ENCODE measurements at regions not wholly inside any gene's neighbourhood (a gene's known extent, or its start where the extent isn't known, plus 50 kb on each side); places are given as distances from the start of the nearest gene placed in this dataset.

DNA sequence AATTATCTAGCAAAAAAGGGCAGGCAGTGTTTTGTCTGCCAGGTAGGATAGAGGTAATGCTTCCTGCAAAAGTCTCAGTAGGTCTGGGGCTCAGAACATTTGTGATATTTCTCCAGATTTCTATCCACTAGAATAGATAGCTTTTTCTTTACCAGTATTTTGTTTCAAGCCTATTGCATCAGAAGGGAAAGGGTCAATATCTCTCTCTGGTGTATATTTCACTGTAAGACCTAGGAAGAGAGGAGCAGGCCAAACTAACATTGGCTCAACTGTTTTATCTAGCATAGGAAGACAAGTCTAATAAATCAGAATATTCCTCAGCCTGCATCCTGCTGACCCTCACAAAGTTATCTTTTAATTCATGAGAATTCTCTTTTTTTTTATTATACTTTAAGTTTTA lies 106.7 kb upstream of the DAAM1 start:
- ChIA-PET POLR2A (no interaction called here), RAD21 (ENCODE audit: unreplicated experiment) (no interaction called here), CTCF (interaction anchor here (1.0 kb wide), 1 partner anchor 10 kb away, joined by 4 read pairs; no protein-coding TSS in a partner anchor), SMC1A (ENCODE audit: uncharacterized antibody, unreplicated experiment) (interaction anchor here (0.5 to 1.0 kb wide), 3 partner anchors 10 to 255 kb away, joined by 3 to 5 read pairs (median 3); no protein-coding TSS in a partner anchor)
- ATAC-seq (no peak), FAIRE-seq (no peak), DNase-seq (ENCODE audit: low read depth, low spot score) (no peak)
- H3K4me1 ChIP-seq (ENCODE audit: control insufficient read depth, insufficient read depth, low read length): no peaks in the 10 kb centered on the region
- H3K79me2 ChIP-seq (ENCODE audit: control insufficient read depth, insufficient read depth, low read length): no peaks in the 10 kb centered on the region
- no peak overlapping the region for H3K4me2 ChIP-seq (ENCODE audit: control insufficient read depth, insufficient read depth)
- no TSS peak for BruUV-seq (replicated peaks)
- intact Hi-C loops (cut with micrococcal nuclease; ENCODE audit: unreplicated experiment) (no loop called here), in situ Hi-C loops (cut with MboI) (no loop called here)
- no peak overlapping the region for H3K9ac ChIP-seq (ENCODE audit: control insufficient read depth, insufficient read depth, low read length)
- no peaks in the 10 kb centered on the region for H3K27me3 ChIP-seq (replicated peaks in 1 of 2; ENCODE audit: control insufficient read depth in 2 of 2, insufficient read depth in 2 of 2, low read length in 1 of 2)
- TF ChIP-seq YBX1 (IDR thresholded peaks at IDR 0.05): no peak
- no peak for TF ChIP-seq DPF2 (IDR thresholded peaks at IDR 0.05)
- no peak for TF ChIP-seq EGR1 (IDR thresholded peaks at IDR 0.05; ENCODE audit: borderline replicate concordance in 1 of 2, low read depth in 2 of 2, low read length in 2 of 2)
- no peak for TF ChIP-seq SIN3A (IDR thresholded peaks at IDR 0.05; ENCODE audit: low read depth, low read length)
- TF ChIP-seq EP300 (IDR thresholded peaks at IDR 0.05; ENCODE audit: borderline replicate concordance in 1 of 2, control insufficient read depth in 1 of 2, low read depth in 2 of 2, low read length in 2 of 2): no peak
- H3K27ac ChIP-seq (ENCODE audit: control insufficient read depth, insufficient read depth): no peak overlapping the region
- H3K36me3 ChIP-seq (ENCODE audit: control insufficient read depth in 2 of 2, insufficient read depth in 2 of 2, low read length in 1 of 2): no peaks in the 10 kb centered on the region
- H2AFZ ChIP-seq (ENCODE audit: control insufficient read depth, low read depth, low read length): no peak overlapping the region
- H4K20me1 ChIP-seq (ENCODE audit: control insufficient read depth, insufficient read depth): no peaks in the 10 kb centered on the region
- H3K9me3 ChIP-seq (replicated peaks; ENCODE audit: control insufficient read depth, insufficient read depth, low read length): no peaks in the 10 kb centered on the region
- H3K4me3 ChIP-seq: no peak overlapping the region

DNA sequence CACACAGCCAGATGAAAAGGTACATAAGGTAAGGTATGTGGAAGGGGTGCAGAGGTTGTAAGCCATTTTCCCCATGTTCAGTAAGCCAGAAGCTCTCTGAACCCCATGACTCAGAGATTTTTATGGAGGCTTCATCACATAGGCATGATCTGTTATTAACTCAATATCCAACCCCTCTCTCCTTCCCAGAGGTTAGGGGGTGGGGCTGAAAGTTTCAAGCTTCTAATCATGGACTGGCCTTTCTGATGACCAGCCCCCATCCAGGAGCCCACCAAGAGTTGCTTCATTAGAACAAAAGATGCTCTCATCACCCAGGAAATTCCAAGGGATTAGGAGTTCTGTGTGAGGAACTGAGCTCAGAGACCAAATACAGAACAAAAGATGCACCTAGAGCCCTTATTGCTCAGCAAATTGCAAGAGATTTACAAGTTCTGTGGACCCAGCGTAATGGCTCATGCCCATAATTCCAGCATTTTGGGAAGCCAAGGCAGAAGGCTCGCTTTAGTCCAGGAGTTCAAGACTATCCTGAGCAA lies 103.2 kb upstream of the DAAM1 start:
- H3K79me2 ChIP-seq (ENCODE audit: control insufficient read depth, insufficient read depth, low read length): no peaks in the 10 kb centered on the region
- H3K36me3 ChIP-seq (ENCODE audit: control insufficient read depth in 2 of 2, insufficient read depth in 2 of 2, low read length in 1 of 2): no peaks in the 10 kb centered on the region
- H3K9me3 ChIP-seq (replicated peaks; ENCODE audit: control insufficient read depth, insufficient read depth, low read length): no peaks in the 10 kb centered on the region
- H3K27ac ChIP-seq (ENCODE audit: control insufficient read depth, insufficient read depth): no peak overlapping the region
- 17% methylated on average over 2 of the region's 2 CpGs for WGBS (ENCODE audit: insufficient coverage, insufficient replicate concordance, low lambda C conversion rate, missing lambda C conversion rate)
- in situ Hi-C loops (cut with MboI) (no loop called here), intact Hi-C loops (cut with micrococcal nuclease; ENCODE audit: unreplicated experiment) (no loop called here)
- FAIRE-seq (no peak), DNase-seq (ENCODE audit: low read depth, low spot score) (no peak), ATAC-seq (no peak)
- no peak overlapping the region for H3K4me2 ChIP-seq (ENCODE audit: control insufficient read depth, insufficient read depth)
- H3K4me3 ChIP-seq: no peak overlapping the region
- ChIA-PET RAD21 (ENCODE audit: unreplicated experiment) (no interaction called here), SMC1A (ENCODE audit: uncharacterized antibody, unreplicated experiment) (interaction anchor here (0.7 kb wide), 1 partner anchor 345 kb away, joined by 3 read pairs; no protein-coding TSS in a partner anchor), POLR2A (no interaction called here), CTCF (interaction anchor here (0.6 kb wide), 1 partner anchor 474 kb away, joined by 3 read pairs; no protein-coding TSS in a partner anchor)
- no peak overlapping the region for H2AFZ ChIP-seq (ENCODE audit: control insufficient read depth, low read depth, low read length)
- no peak overlapping the region for H3K9ac ChIP-seq (ENCODE audit: control insufficient read depth, insufficient read depth, low read length)
- no TSS peak for BruUV-seq (replicated peaks)
- H3K4me1 ChIP-seq (ENCODE audit: control insufficient read depth, insufficient read depth, low read length): no peaks in the 10 kb centered on the region
- no peaks in the 10 kb centered on the region for H4K20me1 ChIP-seq (ENCODE audit: control insufficient read depth, insufficient read depth)
- H3K27me3 ChIP-seq (replicated peaks in 1 of 2; ENCODE audit: control insufficient read depth in 2 of 2, insufficient read depth in 2 of 2, low read length in 1 of 2): no peaks in the 10 kb centered on the region
- TF ChIP-seq ESRRA (IDR thresholded peaks at IDR 0.05; ENCODE audit: low read length) (no peak), NFXL1 (IDR thresholded peaks at IDR 0.05; ENCODE audit: borderline replicate concordance) (no peak), CHD1 (IDR thresholded peaks at IDR 0.05; ENCODE audit: low read depth, low read length) (no peak), ETV6 (conservative IDR thresholded peaks at IDR 0.05 in 1 of 2, IDR thresholded peaks at IDR 0.05 in 1 of 2; ENCODE audit: borderline replicate concordance in 1 of 2, low read depth in 1 of 2) (no peak), CEBPB (IDR thresholded peaks at IDR 0.05; ENCODE audit: borderline replicate concordance in 1 of 2, low read depth in 2 of 2, low read length in 2 of 2) (no peak), RAD21 (IDR thresholded peaks at IDR 0.05; ENCODE audit: insufficient read depth, low read depth, low read length) (no peak)
- TF ChIP-seq, protein P1, sequence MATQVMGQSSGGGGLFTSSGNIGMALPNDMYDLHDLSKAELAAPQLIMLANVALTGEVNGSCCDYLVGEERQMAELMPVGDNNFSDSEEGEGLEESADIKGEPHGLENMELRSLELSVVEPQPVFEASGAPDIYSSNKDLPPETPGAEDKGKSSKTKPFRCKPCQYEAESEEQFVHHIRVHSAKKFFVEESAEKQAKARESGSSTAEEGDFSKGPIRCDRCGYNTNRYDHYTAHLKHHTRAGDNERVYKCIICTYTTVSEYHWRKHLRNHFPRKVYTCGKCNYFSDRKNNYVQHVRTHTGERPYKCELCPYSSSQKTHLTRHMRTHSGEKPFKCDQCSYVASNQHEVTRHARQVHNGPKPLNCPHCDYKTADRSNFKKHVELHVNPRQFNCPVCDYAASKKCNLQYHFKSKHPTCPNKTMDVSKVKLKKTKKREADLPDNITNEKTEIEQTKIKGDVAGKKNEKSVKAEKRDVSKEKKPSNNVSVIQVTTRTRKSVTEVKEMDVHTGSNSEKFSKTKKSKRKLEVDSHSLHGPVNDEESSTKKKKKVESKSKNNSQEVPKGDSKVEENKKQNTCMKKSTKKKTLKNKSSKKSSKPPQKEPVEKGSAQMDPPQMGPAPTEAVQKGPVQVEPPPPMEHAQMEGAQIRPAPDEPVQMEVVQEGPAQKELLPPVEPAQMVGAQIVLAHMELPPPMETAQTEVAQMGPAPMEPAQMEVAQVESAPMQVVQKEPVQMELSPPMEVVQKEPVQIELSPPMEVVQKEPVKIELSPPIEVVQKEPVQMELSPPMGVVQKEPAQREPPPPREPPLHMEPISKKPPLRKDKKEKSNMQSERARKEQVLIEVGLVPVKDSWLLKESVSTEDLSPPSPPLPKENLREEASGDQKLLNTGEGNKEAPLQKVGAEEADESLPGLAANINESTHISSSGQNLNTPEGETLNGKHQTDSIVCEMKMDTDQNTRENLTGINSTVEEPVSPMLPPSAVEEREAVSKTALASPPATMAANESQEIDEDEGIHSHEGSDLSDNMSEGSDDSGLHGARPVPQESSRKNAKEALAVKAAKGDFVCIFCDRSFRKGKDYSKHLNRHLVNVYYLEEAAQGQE (IDR thresholded peaks at IDR 0.05; ENCODE audit: low read depth, low read length): no peak

Measured in GM12878 (cell line).